ENCODE measurements at regions not wholly inside any gene's neighbourhood (a gene's known extent, or its start where the extent isn't known, plus 50 kb on each side); places are given as distances from the start of the nearest gene placed in this dataset.

GRCh38 chr7:16978358-16979244, 96.8 kb upstream of the AGR3 start:
- in situ Hi-C loops (cut with MboI; ENCODE audit: low sequenced_read_pairs, unreplicated experiment): loop anchor here (25.0 kb wide), 2 partner anchors 559 to 659 kb away; no protein-coding TSS in a partner anchor
- DNase-seq (ENCODE audit: low spot score): no peak
- no peak for TF ChIP-seq CTCF (IDR thresholded peaks at IDR 0.05; ENCODE audit: borderline replicate concordance, control extremely low read depth, extremely low read depth, insufficient read depth, missing control alignments)

- no peak for DNase-seq (ENCODE audit: low spot score)
- in situ Hi-C loops (cut with MboI; ENCODE audit: low sequenced_read_pairs, unreplicated experiment): loop anchor here (25.0 kb wide), 2 partner anchors 557 to 657 kb away; no protein-coding TSS in a partner anchor
- TF ChIP-seq CTCF (IDR thresholded peaks at IDR 0.05; ENCODE audit: borderline replicate concordance, control extremely low read depth, extremely low read depth, insufficient read depth, missing control alignments): no peak
Measured at GRCh38 chr7:16980539-16980938, 98.8 kb upstream of the AGR3 start.

- no peak for DNase-seq (ENCODE audit: low spot score)
- in situ Hi-C loops (cut with MboI; ENCODE audit: low sequenced_read_pairs, unreplicated experiment): loop anchor here (25.0 kb wide), 2 partner anchors 555 to 655 kb away; no protein-coding TSS in a partner anchor
- TF ChIP-seq CTCF (IDR thresholded peaks at IDR 0.05; ENCODE audit: borderline replicate concordance, control extremely low read depth, extremely low read depth, insufficient read depth, missing control alignments): peak; percentile 74
Measured at GRCh38 chr7:16982640-16983350, 101.0 kb upstream of the AGR3 start.

- in situ Hi-C loops (cut with MboI; ENCODE audit: low sequenced_read_pairs, unreplicated experiment): loop anchor here (25.0 kb wide), 2 partner anchors 553 to 653 kb away; no protein-coding TSS in a partner anchor
- DNase-seq (ENCODE audit: low spot score): no peak
- TF ChIP-seq CTCF (IDR thresholded peaks at IDR 0.05; ENCODE audit: borderline replicate concordance, control extremely low read depth, extremely low read depth, insufficient read depth, missing control alignments): no peak
Measured at GRCh38 chr7:16984375-16984774, 102.6 kb upstream of the AGR3 start.

GRCh38 chr7:16985621-16986020, 103.8 kb upstream of the AGR3 start:
- in situ Hi-C loops (cut with MboI; ENCODE audit: low sequenced_read_pairs, unreplicated experiment): loop anchor here (5.0 to 25.0 kb wide), 3 partner anchors 317 to 652 kb away; no protein-coding TSS in a partner anchor
- no peak for TF ChIP-seq CTCF (IDR thresholded peaks at IDR 0.05; ENCODE audit: borderline replicate concordance, control extremely low read depth, extremely low read depth, insufficient read depth, missing control alignments)
- DNase-seq (ENCODE audit: low spot score): no peak

GRCh38 chr7:16986755-16987154, 105.0 kb upstream of the AGR3 start:
- in situ Hi-C loops (cut with MboI; ENCODE audit: low sequenced_read_pairs, unreplicated experiment): loop anchor here (5.0 to 25.0 kb wide), 3 partner anchors 316 to 651 kb away; no protein-coding TSS in a partner anchor
- no peak for TF ChIP-seq CTCF (IDR thresholded peaks at IDR 0.05; ENCODE audit: borderline replicate concordance, control extremely low read depth, extremely low read depth, insufficient read depth, missing control alignments)
- no peak for DNase-seq (ENCODE audit: low spot score)
